ENCODE measurements at regions not wholly inside any gene's neighbourhood (a gene's known extent, or its start where the extent isn't known, plus 50 kb on each side); places are given as distances from the start of the nearest gene placed in this dataset.
A peak's percentile ranks its signal among the peaks of the same experiment; 100 is the strongest.

DNA sequence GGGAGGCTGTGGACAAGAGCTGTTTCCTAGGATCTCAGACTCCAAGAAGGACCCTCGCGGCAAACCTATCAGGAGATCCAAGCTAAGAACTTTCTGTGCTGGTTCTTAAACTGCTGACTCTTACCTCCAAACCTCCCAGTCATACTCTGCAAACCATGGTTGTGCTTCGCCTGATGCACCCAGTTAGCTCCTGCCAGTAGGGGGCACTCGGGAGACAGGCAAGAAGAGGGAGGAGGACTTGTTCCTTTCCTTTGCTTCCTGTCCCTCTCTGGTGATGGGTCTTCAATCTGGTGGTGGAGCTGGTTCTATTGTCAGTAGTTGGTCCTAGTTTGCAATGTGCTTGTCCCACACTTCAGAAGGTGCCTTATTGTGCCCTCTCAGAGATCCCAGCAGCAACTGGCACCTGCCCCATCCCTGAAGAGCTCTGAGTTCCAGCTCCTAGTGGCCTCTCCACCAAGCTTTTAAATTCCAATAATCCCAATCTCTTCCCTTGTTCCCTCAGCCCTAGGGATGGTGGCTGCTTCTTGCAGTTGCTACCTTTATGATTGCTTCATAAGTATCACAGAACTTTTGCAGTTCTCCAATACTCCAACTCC lies 113.5 kb upstream of the RPL38 start:
- ATAC-seq (peak in 1 of 2 donors; percentile 68), DNase-seq (peak; percentile 68)
- Histone ChIP-seq H3K4me3 (no peak overlapping the region), H3K27me3 (ENCODE audit: low read depth) (peaks cover 10% of the 10 kb centered on the region), H3K9me3 (no peaks in the 10 kb centered on the region), H3K4me1 (no peaks in the 10 kb centered on the region), H3K27ac (no peak overlapping the region), H3K36me3 (no peaks in the 10 kb centered on the region)
- TF ChIP-seq CTCF (IDR thresholded peaks at IDR 0.05), result peak; percentile 62
- intact Hi-C loops (cut with DNase I), result no loop called here

DNA sequence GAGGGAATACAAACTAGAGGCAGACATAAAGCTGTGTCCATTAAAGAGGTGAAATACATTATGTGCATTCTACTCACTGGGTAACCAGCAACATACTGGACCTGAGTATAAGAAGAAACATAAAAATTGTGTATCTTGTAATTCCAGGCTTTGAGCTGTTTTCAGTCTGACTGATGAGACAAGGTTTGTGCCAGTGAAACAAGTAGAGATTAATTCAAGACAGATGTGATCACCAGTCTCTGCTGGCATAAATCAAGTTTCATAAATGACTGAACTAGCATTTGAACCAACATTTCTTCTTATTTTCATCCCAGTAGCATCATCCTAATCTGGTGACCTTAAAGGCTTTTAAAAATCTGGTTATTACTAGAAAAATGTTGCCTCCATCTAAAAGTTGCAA lies 108.8 kb upstream of the RPL38 start:
- H3K4me3 ChIP-seq, result no peak overlapping the region
- H3K27me3 ChIP-seq (ENCODE audit: low read depth), result peaks cover 13% of the 10 kb centered on the region
- no peak for TF ChIP-seq CTCF (IDR thresholded peaks at IDR 0.05)
- intact Hi-C loops (cut with DNase I), result no loop called here
- ATAC-seq (no peak), DNase-seq (no peak)
- no peaks in the 10 kb centered on the region for H3K4me1 ChIP-seq
- H3K9me3 ChIP-seq, result no peaks in the 10 kb centered on the region
- H3K36me3 ChIP-seq, result no peaks in the 10 kb centered on the region
- no peak overlapping the region for H3K27ac ChIP-seq

DNA sequence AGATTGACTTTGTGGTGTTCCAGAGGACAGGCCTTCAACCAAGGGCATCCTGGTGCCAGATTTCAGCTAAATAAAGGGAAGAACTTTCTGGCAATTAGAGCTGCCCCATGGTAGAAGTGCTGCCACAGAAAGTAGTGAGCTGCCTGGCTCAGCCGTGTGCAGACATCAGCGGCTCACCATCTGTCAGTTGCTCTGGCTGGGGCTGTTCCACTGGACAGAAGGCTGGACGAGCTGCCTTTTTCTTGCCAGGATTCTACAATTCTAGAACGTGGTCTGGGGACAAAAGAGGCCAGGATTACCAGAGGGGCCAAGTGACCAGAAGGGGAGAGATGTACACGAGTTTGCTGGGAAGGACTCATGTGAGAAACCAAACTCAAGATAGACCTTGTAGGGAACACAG lies 107.0 kb upstream of the RPL38 start:
- Histone ChIP-seq H3K27ac (no peak overlapping the region), H3K4me3 (no peak overlapping the region), H3K36me3 (no peaks in the 10 kb centered on the region), H3K4me1 (no peaks in the 10 kb centered on the region), H3K9me3 (no peaks in the 10 kb centered on the region), H3K27me3 (ENCODE audit: low read depth) (peaks cover 22% of the 10 kb centered on the region)
- no peak for ATAC-seq
- intact Hi-C loops (cut with DNase I), result no loop called here
- no peak for DNase-seq
- TF ChIP-seq CTCF (IDR thresholded peaks at IDR 0.05), result no peak

- ATAC-seq (no peak), DNase-seq (no peak)
- peaks cover 22% of the 10 kb centered on the region for H3K27me3 ChIP-seq (ENCODE audit: low read depth)
- H3K4me1 ChIP-seq, result no peaks in the 10 kb centered on the region
- no peaks in the 10 kb centered on the region for H3K36me3 ChIP-seq
- no peaks in the 10 kb centered on the region for H3K9me3 ChIP-seq
- no peak overlapping the region for H3K4me3 ChIP-seq
- H3K27ac ChIP-seq, result no peak overlapping the region
- TF ChIP-seq CTCF (IDR thresholded peaks at IDR 0.05), result no peak
- intact Hi-C loops (cut with DNase I), result no loop called here
Observed at GRCh38 chr17:74097450-74098135, 105.9 kb upstream of the RPL38 start.

GRCh38 chr17:74098136-74099024 lies 105.1 kb upstream of the RPL38 start:
- Histone ChIP-seq H3K4me3 (no peak overlapping the region), H3K27ac (no peak overlapping the region), H3K36me3 (no peaks in the 10 kb centered on the region), H3K4me1 (no peaks in the 10 kb centered on the region), H3K9me3 (no peaks in the 10 kb centered on the region), H3K27me3 (ENCODE audit: low read depth) (peaks cover 26% of the 10 kb centered on the region)
- ATAC-seq, result no peak
- intact Hi-C loops (cut with DNase I), result no loop called here
- TF ChIP-seq CTCF (IDR thresholded peaks at IDR 0.05), result no peak
- DNase-seq, result no peak
